HCT116 (cell line): ENCODE measurements at regions not wholly inside any gene's neighbourhood (a gene's known extent, or its start where the extent isn't known, plus 50 kb on each side); places are given as distances from the start of the nearest gene placed in this dataset.

Experiments used
- ATAC-seq: fragments of 200-7000 bp; cut with Tn5 transposase; 2 replicates; pipeline ENCODE4 v1.9.1; 2020; ENCODE audit warnings: mild to moderate bottlenecking, moderate library complexity
- BruUV-seq: library from RNA; stranded (reverse); fragments of 400-500 nt; replicated peaks from 2 replicates; lab custom pipeline; 2021; lab: Mats Ljungman, UMichigan
- CTCF ChIA-PET: fragments of 300-600 bp; sonication (Branson Sonifier 250); formaldehyde crosslinking; loops from one replicate; lab custom pipeline; 2021; ENCODE audit warnings: antibody characterized with exemption; lab: Charles Lee
- POLR2A ChIA-PET: fragments of 300-600, 350-600 bp; sonication (Branson Sonifier 250); formaldehyde crosslinking; loops from one replicate; lab custom pipeline; 2021; ENCODE audit warnings: antibody characterized with exemption; lab: Charles Lee
- RAD21 ChIA-PET, 2 experiments: fragments of 300-600 bp; sonication (Branson Sonifier 250); formaldehyde crosslinking; loops; one replicate each; lab custom pipeline; 2023; ENCODE audit warnings: low total read pairs in 2 of 2; ENCODE audit not compliant: uncharacterized antibody in 2 of 2, unreplicated experiment in 2 of 2, low non-redundant PET in 1 of 2; lab: Charles Lee
- DNase-seq: peaks from one replicate; pipeline ENCODE4 v3.0.0-alpha.2; 2010; ENCODE audit warnings: low read depth, low spot score
- H2AFZ ChIP-seq: fragments of 200-600 bp; shearing (Covaris generic), sonication (generic); 2 replicates; pipeline ENCODE4 v1.6.1; 2017; ENCODE audit warnings: low read depth, mixed run types, mixed read lengths, antibody characterized with exemption, low read length; ENCODE audit not compliant: poor library complexity, severe bottlenecking
- H3K27ac ChIP-seq: 2 replicates; pipeline ENCODE4 v1.5.1; 2012; ENCODE audit warnings: low read depth, low read length
- H3K27me3 ChIP-seq: fragments of 200-600 bp; sonication (generic); 2 replicates; pipeline ENCODE4 v1.6.1; 2016; ENCODE audit warnings: mixed run types, low read length, mixed read lengths; ENCODE audit not compliant: insufficient read depth
- H3K36me3 ChIP-seq, 2 experiments: fragments of 200-500 bp in 1 of 2; fragments of 200-600 bp in 1 of 2; sonication (Bioruptor generic) in 1 of 2; sonication (generic) in 1 of 2; 2 replicates each; pipeline versions ENCODE4 v1.5.1 to v1.6.1; 2014 to 2016; ENCODE audit warnings: low read length in 2 of 2, inconsistent platforms in 1 of 2, mixed read lengths in 1 of 2, mixed run types in 1 of 2; ENCODE audit not compliant: insufficient read depth in 2 of 2, control insufficient read depth in 1 of 2
- H3K4me1 ChIP-seq, 2 experiments: fragments of 200-600 bp in 1 of 2; sonication (generic) in 1 of 2; 2 replicates each; pipeline versions ENCODE4 v1.5.1 to v1.6.1; 2012 to 2017; ENCODE audit warnings: low read length in 2 of 2, inconsistent platforms in 1 of 2, mild to moderate bottlenecking in 1 of 2, mixed read lengths in 1 of 2, mixed run types in 1 of 2, moderate library complexity in 1 of 2; ENCODE audit not compliant: insufficient read depth in 2 of 2, control insufficient read depth in 1 of 2
- H3K4me2 ChIP-seq: fragments of 200-600 bp; sonication (generic); 2 replicates; pipeline ENCODE4 v1.6.1; 2017; ENCODE audit warnings: mixed run types, low read length, mixed read lengths
- H3K4me3 ChIP-seq, 2 experiments: fragments of 200-600 bp in 1 of 2; sonication (generic) in 1 of 2; replicated peaks in 1 of 2; 2 replicates each; pipeline ENCODE4 v1.5.1; 2011 to 2016; ENCODE audit warnings: low read length in 2 of 2, control low read depth in 1 of 2, low read depth in 1 of 2, mild to moderate bottlenecking in 1 of 2, mixed read lengths in 1 of 2, mixed run types in 1 of 2
- H3K79me2 ChIP-seq: fragments of 200-600 bp; sonication (generic); 2 replicates; pipeline ENCODE4 v1.6.1; 2017; ENCODE audit warnings: mild to moderate bottlenecking, mixed run types, low read length, moderate library complexity, mixed read lengths; ENCODE audit not compliant: insufficient read depth
- H3K9ac ChIP-seq: fragments of 200-600 bp; sonication (generic); 2 replicates; pipeline ENCODE4 v1.6.1; 2016; ENCODE audit warnings: low read length, mixed read lengths
- H3K9me2 ChIP-seq: fragments of 200-600 bp; sonication (generic), shearing (Covaris generic); 2 replicates; pipeline ENCODE4 v1.6.1; 2017; ENCODE audit warnings: mixed run types, mild to moderate bottlenecking, moderate library complexity; ENCODE audit not compliant: insufficient read depth
- H3K9me3 ChIP-seq, 2 experiments: fragments of 200-500 bp in 1 of 2; fragments of 200-600 bp in 1 of 2; sonication (Bioruptor generic) in 1 of 2; sonication (generic) in 1 of 2; 2 replicates each; pipeline ENCODE4 v1.6.1; 2014 to 2017; ENCODE audit warnings: low read length in 2 of 2, mixed read lengths in 2 of 2, inconsistent platforms in 1 of 2, low read depth in 1 of 2, mild to moderate bottlenecking in 1 of 2, mixed run types in 1 of 2, moderate library complexity in 1 of 2; ENCODE audit not compliant: control insufficient read depth in 1 of 2, insufficient read depth in 1 of 2
- H4K20me1 ChIP-seq: fragments of 200-600 bp; sonication (generic), shearing (Covaris generic); 2 replicates; pipeline ENCODE4 v1.6.1; 2017; ENCODE audit warnings: mixed run types, mild to moderate bottlenecking, moderate library complexity; ENCODE audit not compliant: insufficient read depth
- ATF3 ChIP-seq: IDR thresholded peaks from 2 replicates; pipeline ENCODE4 v1.6.1; 2012
- CEBPB ChIP-seq: IDR thresholded peaks from 2 replicates; pipeline ENCODE4 v1.6.1; 2012; ENCODE audit warnings: low read depth
- EZH2 ChIP-seq: fragments of 200-600 bp; sonication (generic); IDR thresholded peaks from 2 replicates; pipeline ENCODE4 v1.6.1; 2017; ENCODE audit warnings: antibody characterized with exemption, mixed run types
- FOSL1 ChIP-seq: IDR thresholded peaks from 2 replicates; pipeline ENCODE4 v1.6.1; 2012; ENCODE audit warnings: low read depth
- MAX ChIP-seq: IDR thresholded peaks from 2 replicates; pipeline ENCODE4 v1.6.1; 2012
- POLR2A ChIP-seq: IDR thresholded peaks from 2 replicates; pipeline ENCODE4 v1.7.0; 2011; ENCODE audit warnings: borderline replicate concordance; ENCODE audit not compliant: insufficient read depth, insufficient read length; ENCODE audit errors: extremely low read depth
- POLR2AphosphoS5 ChIP-seq: IDR thresholded peaks from 2 replicates; pipeline ENCODE4 v1.6.1; 2011; ENCODE audit warnings: mild to moderate bottlenecking, low read depth, low read length, moderate library complexity
- RAD21 ChIP-seq: IDR thresholded peaks from 2 replicates; pipeline ENCODE4 v1.6.1; 2012; ENCODE audit warnings: low read depth, mild to moderate bottlenecking
- REST ChIP-seq: IDR thresholded peaks from 2 replicates; pipeline ENCODE4 v1.6.1; 2012; ENCODE audit warnings: low read depth
- SIN3A ChIP-seq: IDR thresholded peaks from 2 replicates; pipeline ENCODE4 v1.6.1; 2012; ENCODE audit warnings: low read depth
- SP1 ChIP-seq: IDR thresholded peaks from 2 replicates; pipeline ENCODE4 v1.6.1; 2012; ENCODE audit warnings: low read depth
- ZBTB33 ChIP-seq: IDR thresholded peaks from 2 replicates; pipeline ENCODE4 v1.6.1; 2011; ENCODE audit warnings: mild to moderate bottlenecking, low read length, moderate library complexity; ENCODE audit not compliant: insufficient replicate concordance; ENCODE audit errors: extremely low read depth
- ZFX ChIP-seq: fragments of 450-650 bp; IDR thresholded peaks from 2 replicates; pipeline ENCODE4 v1.6.1; 2017
- intact Hi-C: fragments of 100-400 bp; cut with micrococcal nuclease; formaldehyde crosslinking; loops from 2 replicates; pipeline ENCODE4 v1.10.0; 2022

GRCh38 chr12:87925021-87925420 is 104.2 kb downstream of the C12orf50 start:
- no peak overlapping the region for H2AFZ ChIP-seq
- BruUV-seq, result no TSS peak
- no peak overlapping the region for H3K27ac ChIP-seq
- CTCF ChIA-PET, result no interaction called here
- no peak for DNase-seq
- no peaks in the 10 kb centered on the region for H4K20me1 ChIP-seq
- no peaks in the 10 kb centered on the region for H3K9me2 ChIP-seq
- TF ChIP-seq ZFX (no peak), ZBTB33 (no peak), POLR2A (no peak), EZH2 (no peak), SP1 (no peak), CEBPB (no peak)
- POLR2A ChIA-PET, result no interaction called here
- H3K4me2 ChIP-seq, result no peak overlapping the region
- H3K4me1 ChIP-seq, result no peaks in the 10 kb centered on the region
- no peaks in the 10 kb centered on the region for H3K27me3 ChIP-seq
- H3K36me3 ChIP-seq, result no peaks in the 10 kb centered on the region
- RAD21 ChIA-PET, result no interaction called here
- ATAC-seq, result no peak
- no peaks in the 10 kb centered on the region for H3K9me3 ChIP-seq
- H3K9ac ChIP-seq, result no peak overlapping the region
- no peaks in the 10 kb centered on the region for H3K79me2 ChIP-seq
- intact Hi-C loops, result no loop called here
- H3K4me3 ChIP-seq, result no peak overlapping the region

GRCh38 chr12:87924149-87924548 is 105.1 kb downstream of the C12orf50 start:
- CTCF ChIA-PET, result no interaction called here
- no peaks in the 10 kb centered on the region for H4K20me1 ChIP-seq
- no peak overlapping the region for H3K9ac ChIP-seq
- RAD21 ChIA-PET, result no interaction called here
- no TSS peak for BruUV-seq
- no peak overlapping the region for H3K4me2 ChIP-seq
- no peak overlapping the region for H3K4me3 ChIP-seq
- POLR2A ChIA-PET, result no interaction called here
- TF ChIP-seq SP1 (no peak), POLR2A (no peak), POLR2AphosphoS5 (no peak), RAD21 (no peak), ATF3 (no peak), ZBTB33 (no peak), MAX (no peak), SIN3A (no peak), FOSL1 (no peak), REST (no peak)
- H3K79me2 ChIP-seq, result no peaks in the 10 kb centered on the region
- H2AFZ ChIP-seq, result no peak overlapping the region
- no peaks in the 10 kb centered on the region for H3K36me3 ChIP-seq
- ATAC-seq (no peak), DNase-seq (no peak)
- H3K4me1 ChIP-seq, result no peaks in the 10 kb centered on the region
- H3K27ac ChIP-seq, result no peak overlapping the region
- intact Hi-C loops, result no loop called here
- no peaks in the 10 kb centered on the region for H3K9me2 ChIP-seq
- H3K27me3 ChIP-seq, result no peaks in the 10 kb centered on the region
- no peaks in the 10 kb centered on the region for H3K9me3 ChIP-seq
